ENCODE measurements at regions not wholly inside any gene's neighbourhood (a gene's known extent, or its start where the extent isn't known, plus 50 kb on each side); places are given as distances from the start of the nearest gene placed in this dataset.

GRCh38 chr6:4599924-4600323, 176.3 kb upstream of the CDYL start:
- TF ChIP-seq CTCF (IDR thresholded peaks at IDR 0.05; ENCODE audit: poor library complexity, severe bottlenecking) (no peak), EP300 (conservative IDR thresholded peaks at IDR 0.05; ENCODE audit: poor library complexity, severe bottlenecking) (no peak), MXI1 (conservative IDR thresholded peaks at IDR 0.05; ENCODE audit: poor library complexity, severe bottlenecking) (no peak), EZH2 (IDR thresholded peaks at IDR 0.05; ENCODE audit: borderline replicate concordance, insufficient read depth, low read length, poor library complexity, severe bottlenecking) (no peak)
- TF ChIP-seq, protein P1, sequence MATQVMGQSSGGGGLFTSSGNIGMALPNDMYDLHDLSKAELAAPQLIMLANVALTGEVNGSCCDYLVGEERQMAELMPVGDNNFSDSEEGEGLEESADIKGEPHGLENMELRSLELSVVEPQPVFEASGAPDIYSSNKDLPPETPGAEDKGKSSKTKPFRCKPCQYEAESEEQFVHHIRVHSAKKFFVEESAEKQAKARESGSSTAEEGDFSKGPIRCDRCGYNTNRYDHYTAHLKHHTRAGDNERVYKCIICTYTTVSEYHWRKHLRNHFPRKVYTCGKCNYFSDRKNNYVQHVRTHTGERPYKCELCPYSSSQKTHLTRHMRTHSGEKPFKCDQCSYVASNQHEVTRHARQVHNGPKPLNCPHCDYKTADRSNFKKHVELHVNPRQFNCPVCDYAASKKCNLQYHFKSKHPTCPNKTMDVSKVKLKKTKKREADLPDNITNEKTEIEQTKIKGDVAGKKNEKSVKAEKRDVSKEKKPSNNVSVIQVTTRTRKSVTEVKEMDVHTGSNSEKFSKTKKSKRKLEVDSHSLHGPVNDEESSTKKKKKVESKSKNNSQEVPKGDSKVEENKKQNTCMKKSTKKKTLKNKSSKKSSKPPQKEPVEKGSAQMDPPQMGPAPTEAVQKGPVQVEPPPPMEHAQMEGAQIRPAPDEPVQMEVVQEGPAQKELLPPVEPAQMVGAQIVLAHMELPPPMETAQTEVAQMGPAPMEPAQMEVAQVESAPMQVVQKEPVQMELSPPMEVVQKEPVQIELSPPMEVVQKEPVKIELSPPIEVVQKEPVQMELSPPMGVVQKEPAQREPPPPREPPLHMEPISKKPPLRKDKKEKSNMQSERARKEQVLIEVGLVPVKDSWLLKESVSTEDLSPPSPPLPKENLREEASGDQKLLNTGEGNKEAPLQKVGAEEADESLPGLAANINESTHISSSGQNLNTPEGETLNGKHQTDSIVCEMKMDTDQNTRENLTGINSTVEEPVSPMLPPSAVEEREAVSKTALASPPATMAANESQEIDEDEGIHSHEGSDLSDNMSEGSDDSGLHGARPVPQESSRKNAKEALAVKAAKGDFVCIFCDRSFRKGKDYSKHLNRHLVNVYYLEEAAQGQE (IDR thresholded peaks at IDR 0.05; ENCODE audit: borderline replicate concordance) = no peak
